ENCODE measurements at regions not wholly inside any gene's neighbourhood (a gene's known extent, or its start where the extent isn't known, plus 50 kb on each side); places are given as distances from the start of the nearest gene placed in this dataset.

DNA sequence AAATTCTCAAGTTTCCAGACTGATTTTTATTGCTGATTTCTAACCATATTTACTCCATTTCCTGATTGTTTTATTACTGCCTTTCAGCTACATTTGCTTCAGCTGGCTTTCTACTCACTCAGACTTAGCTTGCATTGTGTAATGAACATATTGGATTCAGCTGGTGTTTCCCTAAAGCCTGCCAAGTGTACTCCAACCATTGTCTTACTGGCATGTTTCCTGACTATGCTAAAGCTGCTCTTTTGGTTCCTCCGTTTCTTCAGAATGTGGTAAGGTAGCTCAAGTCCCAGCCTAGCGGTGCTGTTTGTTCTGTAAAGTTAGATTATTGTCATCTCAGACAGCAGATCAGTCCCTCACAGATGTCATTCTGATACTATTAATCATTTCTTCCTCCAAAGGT, 53.1 kb upstream of the GLRA2 start:
- TF ChIP-seq, protein P1, sequence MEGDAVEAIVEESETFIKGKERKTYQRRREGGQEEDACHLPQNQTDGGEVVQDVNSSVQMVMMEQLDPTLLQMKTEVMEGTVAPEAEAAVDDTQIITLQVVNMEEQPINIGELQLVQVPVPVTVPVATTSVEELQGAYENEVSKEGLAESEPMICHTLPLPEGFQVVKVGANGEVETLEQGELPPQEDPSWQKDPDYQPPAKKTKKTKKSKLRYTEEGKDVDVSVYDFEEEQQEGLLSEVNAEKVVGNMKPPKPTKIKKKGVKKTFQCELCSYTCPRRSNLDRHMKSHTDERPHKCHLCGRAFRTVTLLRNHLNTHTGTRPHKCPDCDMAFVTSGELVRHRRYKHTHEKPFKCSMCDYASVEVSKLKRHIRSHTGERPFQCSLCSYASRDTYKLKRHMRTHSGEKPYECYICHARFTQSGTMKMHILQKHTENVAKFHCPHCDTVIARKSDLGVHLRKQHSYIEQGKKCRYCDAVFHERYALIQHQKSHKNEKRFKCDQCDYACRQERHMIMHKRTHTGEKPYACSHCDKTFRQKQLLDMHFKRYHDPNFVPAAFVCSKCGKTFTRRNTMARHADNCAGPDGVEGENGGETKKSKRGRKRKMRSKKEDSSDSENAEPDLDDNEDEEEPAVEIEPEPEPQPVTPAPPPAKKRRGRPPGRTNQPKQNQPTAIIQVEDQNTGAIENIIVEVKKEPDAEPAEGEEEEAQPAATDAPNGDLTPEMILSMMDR (IDR thresholded peaks at IDR 0.05), result no peak
- no peak for TF ChIP-seq POLR2A (IDR thresholded peaks at IDR 0.05)
